Loucy (cell line): ENCODE measurements at regions not wholly inside any gene's neighbourhood (a gene's known extent, or its start where the extent isn't known, plus 50 kb on each side); places are given as distances from the start of the nearest gene placed in this dataset.

Source experiments
- H2AFZ ChIP-seq: fragments of 200-600 bp; sonication (generic); 2 replicates; pipeline ENCODE4 v1.6.0; 2016; ENCODE audit warnings: antibody characterized with exemption, mild to moderate bottlenecking, low read length, moderate library complexity
- H3F3A ChIP-seq: fragments of 200-600 bp; 2 replicates; pipeline ENCODE4 v1.6.0; 2016; ENCODE audit warnings: antibody characterized with exemption, low read depth, mild to moderate bottlenecking
- H3K27me3 ChIP-seq: fragments of 200-600 bp; sonication (generic); 2 replicates; pipeline ENCODE4 v1.6.1; 2014; ENCODE audit warnings: low read length, mild to moderate bottlenecking; ENCODE audit not compliant: insufficient read depth, poor library complexity, severe bottlenecking
- H3K36me3 ChIP-seq: fragments of 200-600 bp; sonication (generic); 2 replicates; pipeline ENCODE4 v1.6.1; 2016; ENCODE audit warnings: low read length; ENCODE audit not compliant: insufficient read depth
- H3K4me1 ChIP-seq: fragments of 200-600 bp; sonication (generic); 2 replicates; pipeline ENCODE4 v1.5.1; 2014; ENCODE audit warnings: low read length, mild to moderate bottlenecking; ENCODE audit not compliant: insufficient read depth, poor library complexity, severe bottlenecking
- H3K4me2 ChIP-seq: fragments of 200-600 bp; sonication (generic); 2 replicates; pipeline ENCODE4 v1.6.0; 2014; ENCODE audit warnings: antibody characterized with exemption, low read length, low read depth, mild to moderate bottlenecking; ENCODE audit not compliant: poor library complexity, severe bottlenecking
- H3K4me3 ChIP-seq: fragments of 200-600 bp; sonication (generic); 2 replicates; pipeline ENCODE4 v1.5.1; 2014; ENCODE audit warnings: low read length, mild to moderate bottlenecking, mixed read lengths; ENCODE audit not compliant: poor library complexity, severe bottlenecking
- H3K79me2 ChIP-seq: fragments of 200-600 bp; sonication (generic); 2 replicates; pipeline ENCODE4 v1.6.1; 2014; ENCODE audit warnings: low read length; ENCODE audit not compliant: insufficient read depth
- H3K9ac ChIP-seq: fragments of 200-600 bp; sonication (generic); 2 replicates; pipeline ENCODE4 v1.6.0; 2014; ENCODE audit warnings: mild to moderate bottlenecking, low read depth, low read length, moderate library complexity; ENCODE audit not compliant: poor library complexity, severe bottlenecking
- H3K9me2 ChIP-seq: fragments of 200-600 bp; sonication (generic); replicated peaks from 2 replicates; pipeline ENCODE4 v1.6.1; 2016; ENCODE audit warnings: low read depth, low read length, mixed read lengths
- H3K9me3 ChIP-seq: fragments of 200-600 bp; sonication (generic); 2 replicates; pipeline ENCODE4 v1.6.1; 2014; ENCODE audit warnings: mild to moderate bottlenecking, antibody characterized with exemption, low read length, low read depth; ENCODE audit not compliant: insufficient read depth
- H4K20me1 ChIP-seq: fragments of 200-600 bp; sonication (generic); 2 replicates; pipeline ENCODE4 v1.6.0; 2014; ENCODE audit warnings: antibody characterized with exemption, low read length, mild to moderate bottlenecking; ENCODE audit not compliant: insufficient read depth, poor library complexity, severe bottlenecking
- EZH2phosphoT487 ChIP-seq: fragments of 200-600 bp; IDR thresholded peaks from 2 replicates; pipeline ENCODE4 v1.6.1; 2018; ENCODE audit warnings: antibody characterized with exemption, mild to moderate bottlenecking, moderate library complexity, borderline replicate concordance
- TF ChIP-seq, protein P1 (sequence below): fragments of 200-600 bp; sonication (generic); conservative IDR thresholded peaks from 2 replicates; pipeline ENCODE4 v1.5.1; 2014; ENCODE audit warnings: mild to moderate bottlenecking, antibody characterized with exemption, low read length

DNA sequence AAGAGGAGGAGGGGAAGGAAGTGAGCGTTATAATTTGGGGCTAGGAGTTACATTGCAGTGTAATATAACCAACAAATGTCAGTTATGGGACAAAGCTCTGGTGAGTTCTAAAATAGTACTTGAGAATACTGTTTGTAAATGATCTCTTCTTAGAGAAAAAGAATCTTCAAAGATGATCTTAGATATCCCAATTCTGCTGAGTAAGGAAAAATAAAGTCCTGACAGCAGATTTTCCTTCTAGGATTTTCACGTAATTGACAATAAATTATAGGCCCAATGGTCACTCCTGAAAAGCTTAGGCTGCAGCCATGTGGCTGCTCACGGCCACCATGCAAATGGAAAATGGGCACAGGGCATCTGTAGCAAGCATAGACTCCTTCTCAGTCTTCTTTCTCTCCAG is 241.6 kb downstream of the SIPA1L2 start:
- peak overlapping the region; percentile 40 for H3K4me3 ChIP-seq
- TF ChIP-seq, protein P1, sequence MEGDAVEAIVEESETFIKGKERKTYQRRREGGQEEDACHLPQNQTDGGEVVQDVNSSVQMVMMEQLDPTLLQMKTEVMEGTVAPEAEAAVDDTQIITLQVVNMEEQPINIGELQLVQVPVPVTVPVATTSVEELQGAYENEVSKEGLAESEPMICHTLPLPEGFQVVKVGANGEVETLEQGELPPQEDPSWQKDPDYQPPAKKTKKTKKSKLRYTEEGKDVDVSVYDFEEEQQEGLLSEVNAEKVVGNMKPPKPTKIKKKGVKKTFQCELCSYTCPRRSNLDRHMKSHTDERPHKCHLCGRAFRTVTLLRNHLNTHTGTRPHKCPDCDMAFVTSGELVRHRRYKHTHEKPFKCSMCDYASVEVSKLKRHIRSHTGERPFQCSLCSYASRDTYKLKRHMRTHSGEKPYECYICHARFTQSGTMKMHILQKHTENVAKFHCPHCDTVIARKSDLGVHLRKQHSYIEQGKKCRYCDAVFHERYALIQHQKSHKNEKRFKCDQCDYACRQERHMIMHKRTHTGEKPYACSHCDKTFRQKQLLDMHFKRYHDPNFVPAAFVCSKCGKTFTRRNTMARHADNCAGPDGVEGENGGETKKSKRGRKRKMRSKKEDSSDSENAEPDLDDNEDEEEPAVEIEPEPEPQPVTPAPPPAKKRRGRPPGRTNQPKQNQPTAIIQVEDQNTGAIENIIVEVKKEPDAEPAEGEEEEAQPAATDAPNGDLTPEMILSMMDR: no peak
- no peak for TF ChIP-seq EZH2phosphoT487
- H3K79me2 ChIP-seq: no peaks in the 10 kb centered on the region
- peaks cover 40% of the 10 kb centered on the region for H3K4me1 ChIP-seq
- no peaks in the 10 kb centered on the region for H4K20me1 ChIP-seq
- H3F3A ChIP-seq: no peaks in the 10 kb centered on the region
- peak overlapping the region; percentile 56 for H3K4me2 ChIP-seq
- no peaks in the 10 kb centered on the region for H3K27me3 ChIP-seq
- H3K9me3 ChIP-seq: no peaks in the 10 kb centered on the region
- no peaks in the 10 kb centered on the region for H3K36me3 ChIP-seq
- no peaks in the 10 kb centered on the region for H3K9me2 ChIP-seq
- peak overlapping the region; percentile 14 for H2AFZ ChIP-seq
- H3K9ac ChIP-seq: peak overlapping the region; percentile 51

DNA sequence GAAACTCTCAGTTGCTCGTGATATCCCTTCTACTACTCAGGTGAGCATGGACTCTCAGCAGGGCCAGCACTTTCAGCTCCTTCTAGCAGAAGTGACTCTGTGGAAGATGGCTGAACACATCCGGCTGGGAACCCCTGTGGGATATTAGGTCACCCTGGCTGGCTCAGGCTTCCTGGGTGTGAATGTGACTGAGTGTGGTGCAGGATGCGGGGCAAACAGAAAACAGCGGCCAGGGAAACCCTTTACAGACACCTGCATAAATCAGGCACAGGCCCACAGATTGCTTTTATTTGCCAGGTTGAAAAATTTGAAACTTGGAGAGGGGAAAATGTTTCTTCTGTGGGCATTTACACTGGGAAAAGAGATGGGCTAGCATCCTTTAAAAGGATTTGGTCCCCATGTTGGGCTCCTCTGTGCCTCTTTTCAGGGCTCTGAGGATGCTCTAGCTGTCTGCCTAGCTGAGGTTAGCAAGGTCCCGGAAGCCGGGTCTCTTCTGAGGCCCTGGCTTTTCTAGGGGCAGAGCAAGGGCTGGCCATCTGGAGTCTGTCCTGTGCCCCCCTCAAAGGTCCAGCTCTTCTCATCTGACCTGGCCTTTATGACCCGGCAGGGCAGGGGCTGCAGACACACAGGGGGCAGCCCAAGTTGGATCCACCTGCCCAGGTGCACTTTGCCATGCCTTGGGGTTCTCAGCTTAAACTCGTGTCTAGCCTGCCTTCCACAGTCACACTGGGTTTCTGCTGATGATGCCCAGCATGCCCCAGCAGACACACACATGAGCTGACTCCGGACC is 243.0 kb downstream of the SIPA1L2 start:
- no peaks in the 10 kb centered on the region for H3K9me3 ChIP-seq
- no peak overlapping the region for H2AFZ ChIP-seq
- no peaks in the 10 kb centered on the region for H3K9me2 ChIP-seq
- no peaks in the 10 kb centered on the region for H3K79me2 ChIP-seq
- H3K4me1 ChIP-seq: peaks cover 40% of the 10 kb centered on the region
- no peaks in the 10 kb centered on the region for H4K20me1 ChIP-seq
- no peak overlapping the region for H3K9ac ChIP-seq
- H3K4me3 ChIP-seq: no peak overlapping the region
- no peaks in the 10 kb centered on the region for H3K27me3 ChIP-seq
- H3K36me3 ChIP-seq: no peaks in the 10 kb centered on the region
- no peaks in the 10 kb centered on the region for H3F3A ChIP-seq
- TF ChIP-seq, protein P1: no peak
- TF ChIP-seq EZH2phosphoT487: no peak
- no peak overlapping the region for H3K4me2 ChIP-seq

DNA sequence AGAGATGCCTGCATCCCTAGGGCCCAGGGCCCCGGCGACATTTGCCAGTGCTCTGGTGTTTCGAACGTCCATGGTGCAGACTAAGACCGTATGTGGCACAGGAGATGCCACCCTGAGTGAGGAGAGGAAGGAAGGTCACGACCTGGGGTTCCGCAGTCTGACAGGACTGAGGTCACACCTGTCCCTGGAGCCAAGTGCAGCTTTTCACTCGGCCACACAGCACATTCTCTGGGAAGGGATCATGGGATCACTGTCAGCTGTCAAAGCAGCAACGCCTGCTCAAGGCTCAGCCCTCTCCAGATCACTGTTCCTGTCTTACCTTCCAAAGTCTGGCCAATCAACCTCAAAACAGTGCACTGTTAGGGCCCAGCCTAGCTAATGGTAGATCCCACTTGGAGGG is 243.6 kb downstream of the SIPA1L2 start:
- TF ChIP-seq, protein P1: no peak
- TF ChIP-seq EZH2phosphoT487: no peak
- H3K4me3 ChIP-seq: no peak overlapping the region

More for the DNA sequence above, 243.6 kb downstream of the SIPA1L2 start:
- no peaks in the 10 kb centered on the region for H3K27me3 ChIP-seq
- H3F3A ChIP-seq: no peaks in the 10 kb centered on the region
- H3K9me2 ChIP-seq: no peaks in the 10 kb centered on the region
- no peaks in the 10 kb centered on the region for H4K20me1 ChIP-seq
- H2AFZ ChIP-seq: no peak overlapping the region
- H3K79me2 ChIP-seq: no peaks in the 10 kb centered on the region
- H3K4me1 ChIP-seq: peaks cover 40% of the 10 kb centered on the region
- no peak overlapping the region for H3K4me2 ChIP-seq
- no peaks in the 10 kb centered on the region for H3K9me3 ChIP-seq
- H3K9ac ChIP-seq: no peak overlapping the region
- H3K36me3 ChIP-seq: no peaks in the 10 kb centered on the region
